H1 (cell line): ENCODE measurements at regions not wholly inside any gene's neighbourhood (a gene's known extent, or its start where the extent isn't known, plus 50 kb on each side); places are given as distances from the start of the nearest gene placed in this dataset.

Source experiments
- CEBPB ChIP-seq: IDR thresholded peaks from 2 replicates; pipeline ENCODE4 v1.6.1; 2012; ENCODE audit warnings: low read depth, low read length
- MAFK ChIP-seq: IDR thresholded peaks from 2 replicates; pipeline ENCODE4 v1.6.1; 2012; ENCODE audit warnings: low read depth, mild to moderate bottlenecking, improper control_type of control experiment, low read length
- POLR2AphosphoS5 ChIP-seq: IDR thresholded peaks from 2 replicates; pipeline ENCODE4 v1.6.1; 2011; ENCODE audit warnings: low read depth, low read length
- SIN3A ChIP-seq, 2 experiments: IDR thresholded peaks in 1 of 2; conservative IDR thresholded peaks in 1 of 2; 2 replicates each; pipeline ENCODE4 v1.6.1; 2011 to 2012; ENCODE audit warnings: low read length in 2 of 2, improper control_type of control experiment in 1 of 2, low read depth in 1 of 2, mild to moderate bottlenecking in 1 of 2
- TAF1 ChIP-seq: IDR thresholded peaks from 2 replicates; pipeline ENCODE4 v1.6.1; 2011; ENCODE audit warnings: mild to moderate bottlenecking, low read depth, low read length
- TEAD4 ChIP-seq: IDR thresholded peaks from 2 replicates; pipeline ENCODE4 v1.6.1; 2012; ENCODE audit warnings: low read depth, low read length, inconsistent platforms, mixed read lengths
- TF ChIP-seq, protein P1 (sequence below), 3 experiments: IDR thresholded peaks; 1 replicate in 2 of 3; 2 replicates in 1 of 3; pipeline versions ENCODE4 v1.5.1 to v1.6.1; 2011; ENCODE audit warnings: low read length in 3 of 3, mild to moderate bottlenecking in 3 of 3, inconsistent platforms in 2 of 3, low read depth in 1 of 3, moderate library complexity in 1 of 3; ENCODE audit not compliant: insufficient read depth in 1 of 3; ENCODE audit errors: control extremely low read depth in 1 of 3
- TF ChIP-seq, protein P2 (sequence below): IDR thresholded peaks from 2 replicates; pipeline ENCODE4 v1.6.1; 2011; ENCODE audit warnings: low read length, improper control_type of control experiment

DNA sequence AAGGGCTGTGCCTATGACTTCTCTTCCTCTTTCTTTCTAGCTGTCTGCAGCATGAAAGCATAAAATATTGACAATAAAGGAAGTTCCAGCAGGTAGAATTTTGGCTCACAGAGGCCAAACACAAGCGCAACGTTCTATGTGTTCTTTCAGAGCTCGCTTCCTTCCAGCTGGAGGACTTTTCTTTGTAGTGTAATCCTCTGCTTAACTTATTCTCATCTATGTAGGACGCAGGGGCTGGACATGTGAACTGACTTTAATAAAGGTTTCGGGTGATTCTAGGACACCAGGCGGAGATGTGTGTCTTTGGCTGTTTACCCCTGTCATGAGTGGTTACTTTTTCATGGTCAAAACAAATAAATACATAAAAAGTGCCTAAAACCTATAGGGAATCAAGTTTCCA is 191.5 kb upstream of the MAF start:
- TF ChIP-seq POLR2AphosphoS5 (no peak), CEBPB (no peak), TEAD4 (no peak), MAFK (no peak), TAF1 (no peak), SIN3A (conservative IDR thresholded peaks at IDR 0.05 in 1 of 2, IDR thresholded peaks at IDR 0.05 in 1 of 2; ENCODE audit: low read depth in 1 of 2, low read length in 2 of 2) (no peak)
- TF ChIP-seq, protein P1, sequence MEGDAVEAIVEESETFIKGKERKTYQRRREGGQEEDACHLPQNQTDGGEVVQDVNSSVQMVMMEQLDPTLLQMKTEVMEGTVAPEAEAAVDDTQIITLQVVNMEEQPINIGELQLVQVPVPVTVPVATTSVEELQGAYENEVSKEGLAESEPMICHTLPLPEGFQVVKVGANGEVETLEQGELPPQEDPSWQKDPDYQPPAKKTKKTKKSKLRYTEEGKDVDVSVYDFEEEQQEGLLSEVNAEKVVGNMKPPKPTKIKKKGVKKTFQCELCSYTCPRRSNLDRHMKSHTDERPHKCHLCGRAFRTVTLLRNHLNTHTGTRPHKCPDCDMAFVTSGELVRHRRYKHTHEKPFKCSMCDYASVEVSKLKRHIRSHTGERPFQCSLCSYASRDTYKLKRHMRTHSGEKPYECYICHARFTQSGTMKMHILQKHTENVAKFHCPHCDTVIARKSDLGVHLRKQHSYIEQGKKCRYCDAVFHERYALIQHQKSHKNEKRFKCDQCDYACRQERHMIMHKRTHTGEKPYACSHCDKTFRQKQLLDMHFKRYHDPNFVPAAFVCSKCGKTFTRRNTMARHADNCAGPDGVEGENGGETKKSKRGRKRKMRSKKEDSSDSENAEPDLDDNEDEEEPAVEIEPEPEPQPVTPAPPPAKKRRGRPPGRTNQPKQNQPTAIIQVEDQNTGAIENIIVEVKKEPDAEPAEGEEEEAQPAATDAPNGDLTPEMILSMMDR (IDR thresholded peaks at IDR 0.05; ENCODE audit: control extremely low read depth in 1 of 3, insufficient read depth in 1 of 3, low read depth in 1 of 3, low read length in 3 of 3): no peak
- TF ChIP-seq, protein P2, sequence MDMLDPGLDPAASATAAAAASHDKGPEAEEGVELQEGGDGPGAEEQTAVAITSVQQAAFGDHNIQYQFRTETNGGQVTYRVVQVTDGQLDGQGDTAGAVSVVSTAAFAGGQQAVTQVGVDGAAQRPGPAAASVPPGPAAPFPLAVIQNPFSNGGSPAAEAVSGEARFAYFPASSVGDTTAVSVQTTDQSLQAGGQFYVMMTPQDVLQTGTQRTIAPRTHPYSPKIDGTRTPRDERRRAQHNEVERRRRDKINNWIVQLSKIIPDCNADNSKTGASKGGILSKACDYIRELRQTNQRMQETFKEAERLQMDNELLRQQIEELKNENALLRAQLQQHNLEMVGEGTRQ: no peak
